DMS 273 (cell line): ENCODE measurements at regions not wholly inside any gene's neighbourhood (a gene's known extent, or its start where the extent isn't known, plus 50 kb on each side); places are given as distances from the start of the nearest gene placed in this dataset.
"Not testable (repeated sequence)": the region's sequence is repeated elsewhere in the genome, so short reads cannot be mapped to it uniquely, and the experiment has no call there.

Experiments used
- DNase-seq: peaks from one replicate; lab custom pipeline; 2025; ENCODE audit not compliant: unreplicated experiment; lab: John Stamatoyannopoulos, UW

GRCh38 chr2:171266102-171266501, 105.4 kb upstream of the TLK1 start:
- DNase-seq = no peak

GRCh38 chr2:171261529-171261928, 100.8 kb upstream of the TLK1 start:
- not testable (repeated sequence) for DNase-seq

- DNase-seq = no peak
Measured at GRCh38 chr2:171260471-171261424, 100.1 kb upstream of the TLK1 start.

- DNase-seq = no peak
Measured at GRCh38 chr2:171254666-171255065, 94.0 kb upstream of the TLK1 start.

GRCh38 chr2:171253900-171254650, 93.4 kb upstream of the TLK1 start:
- DNase-seq = no peak

- DNase-seq = no peak
Measured at GRCh38 chr2:171253279-171253678, 92.6 kb upstream of the TLK1 start.

- DNase-seq = no peak
Measured at GRCh38 chr2:171249689-171250088, 89.0 kb upstream of the TLK1 start.

- DNase-seq = no peak
Measured at GRCh38 chr2:171247741-171248662, 87.3 kb upstream of the TLK1 start.

GRCh38 chr2:171244970-171245782, 84.5 kb upstream of the TLK1 start:
- peak; percentile 27 for DNase-seq

GRCh38 chr2:171244466-171244969, 83.8 kb upstream of the TLK1 start:
- DNase-seq = no peak

- no peak for DNase-seq
Measured at GRCh38 chr2:171241771-171242170, 81.1 kb upstream of the TLK1 start.

- no peak for DNase-seq
Measured at GRCh38 chr2:171238946-171239345, 78.3 kb upstream of the TLK1 start.

GRCh38 chr2:171237751-171238505, 77.2 kb upstream of the TLK1 start:
- DNase-seq = no peak

GRCh38 chr2:171235262-171235881, 74.7 kb upstream of the TLK1 start:
- no peak for DNase-seq

GRCh38 chr2:171230176-171230575, 69.5 kb upstream of the TLK1 start:
- DNase-seq = no peak

- no peak for DNase-seq
Measured at GRCh38 chr2:171228826-171229225, 68.1 kb upstream of the TLK1 start.

GRCh38 chr2:171227066-171227782, 66.5 kb upstream of the TLK1 start:
- no peak for DNase-seq

GRCh38 chr2:171226461-171226860, 65.8 kb upstream of the TLK1 start:
- DNase-seq = peak; percentile 27
